Endothelial cell of umbilical vein (primary cell): ENCODE measurements at regions not wholly inside any gene's neighbourhood (a gene's known extent, or its start where the extent isn't known, plus 50 kb on each side); places are given as distances from the start of the nearest gene placed in this dataset.

Source experiments
- BruUV-seq: library from RNA; stranded (reverse); fragments of 400-500 nt; replicated peaks from 2 replicates; lab custom pipeline; 2021; lab: Mats Ljungman, UMichigan
- CTCF ChIA-PET: fragments of 300-600, 350-600 bp; sonication (Branson Sonifier 250); formaldehyde crosslinking; loops from one replicate; lab custom pipeline; 2021; ENCODE audit warnings: antibody characterized with exemption, inconsistent platforms; lab: Charles Lee
- POLR2A ChIA-PET: fragments of 300-600, 350-600 bp; sonication (Branson Sonifier 250); formaldehyde crosslinking; loops from one replicate; lab custom pipeline; 2021; ENCODE audit warnings: antibody characterized with exemption, inconsistent platforms; lab: Charles Lee
- DNase-seq: peaks from one replicate; pipeline ENCODE4 v3.0.0-alpha.2; 2011; ENCODE audit warnings: low read depth, low spot score
- FAIRE-seq: peaks from 2 replicates; lab custom pipeline; 2011; peaks lifted over from hg19 to GRCh38; lab: Jason Lieb, UNC
- H2AFZ ChIP-seq: 2 replicates; pipeline ENCODE4 v1.6.0; 2012; ENCODE audit warnings: low read depth, low read length, control low read depth, inconsistent platforms
- H3K27ac ChIP-seq: 2 replicates; pipeline ENCODE4 v1.5.1; 2011; ENCODE audit warnings: low read depth, mild to moderate bottlenecking, control low read depth, low read length, moderate library complexity; ENCODE audit not compliant: insufficient read depth
- H3K27me3 ChIP-seq, 2 experiments: 2 replicates each; pipeline versions ENCODE4 v1.6.0 to v1.6.1; 2011; ENCODE audit warnings: low read length in 2 of 2, mixed read lengths in 1 of 2; ENCODE audit not compliant: control insufficient read depth in 2 of 2, insufficient read depth in 2 of 2
- H3K36me3 ChIP-seq, 2 experiments: 2 replicates in 1 of 2; 3 replicates in 1 of 2; pipeline ENCODE4 v1.5.1; 2011; ENCODE audit warnings: low read length in 2 of 2, mild to moderate bottlenecking in 1 of 2, moderate library complexity in 1 of 2; ENCODE audit not compliant: control insufficient read depth in 2 of 2, insufficient read depth in 2 of 2; ENCODE audit errors: extremely low read depth in 1 of 2
- H3K4me1 ChIP-seq: 3 replicates; pipeline ENCODE4 v1.5.1; 2011; ENCODE audit warnings: mild to moderate bottlenecking, low read length; ENCODE audit not compliant: control insufficient read depth, insufficient read depth; ENCODE audit errors: extremely low read depth
- H3K4me2 ChIP-seq: 2 replicates; pipeline ENCODE4 v1.6.1; 2011; ENCODE audit warnings: low read length, control low read depth, mixed read lengths; ENCODE audit not compliant: insufficient read depth
- H3K4me3 ChIP-seq, 3 experiments: fragments of 200-600 bp in 1 of 3; sonication (generic), shearing (Covaris generic) in 1 of 3; replicated peaks in 1 of 3; 2 replicates each; pipeline ENCODE4 v1.5.1; 2011 to 2016; ENCODE audit warnings: control low read depth in 3 of 3, low read length in 3 of 3, mild to moderate bottlenecking in 2 of 3, inconsistent platforms in 1 of 3, low read depth in 1 of 3, moderate library complexity in 1 of 3; ENCODE audit not compliant: insufficient read depth in 1 of 3
- H3K79me2 ChIP-seq: 2 replicates; pipeline ENCODE4 v1.6.0; 2012; ENCODE audit warnings: low read length, inconsistent platforms; ENCODE audit not compliant: control insufficient read depth, insufficient read depth
- H3K9ac ChIP-seq: replicated peaks from 2 replicates; pipeline ENCODE3; 2011; ENCODE audit warnings: low read length, control low read depth; ENCODE audit not compliant: insufficient read depth; ENCODE audit errors: extremely low read depth
- H3K9me1 ChIP-seq: replicated peaks from 3 replicates; pipeline ENCODE4 v1.6.0; 2011; ENCODE audit warnings: mild to moderate bottlenecking, low read length; ENCODE audit not compliant: control insufficient read depth, insufficient read depth; ENCODE audit errors: extremely low read depth
- H3K9me3 ChIP-seq: replicated peaks from 2 replicates; pipeline ENCODE4 v1.5.1; 2012; ENCODE audit warnings: low read length, inconsistent platforms; ENCODE audit not compliant: control insufficient read depth, insufficient read depth
- H4K20me1 ChIP-seq: replicated peaks from 2 replicates; pipeline ENCODE3; 2011; ENCODE audit warnings: mild to moderate bottlenecking, low read length; ENCODE audit not compliant: control insufficient read depth, insufficient read depth; ENCODE audit errors: extremely low read depth
- EZH2 ChIP-seq: IDR thresholded peaks from 2 replicates; pipeline ENCODE4 v1.6.1; 2012; ENCODE audit warnings: borderline replicate concordance, low read depth, mild to moderate bottlenecking, moderate library complexity, low read length, inconsistent platforms; ENCODE audit not compliant: severe bottlenecking
- FOS ChIP-seq: IDR thresholded peaks from 2 replicates; pipeline ENCODE4 v1.6.1; 2011; ENCODE audit warnings: mild to moderate bottlenecking, low read length, moderate library complexity, borderline replicate concordance; ENCODE audit not compliant: insufficient read depth
- GATA2 ChIP-seq: IDR thresholded peaks from 2 replicates; pipeline ENCODE4 v1.7.0; 2011; ENCODE audit warnings: low read depth, mild to moderate bottlenecking, moderate library complexity, mixed read lengths, low read length; ENCODE audit not compliant: insufficient read length, insufficient read depth
- JUN ChIP-seq: IDR thresholded peaks from 2 replicates; pipeline ENCODE4 v1.6.1; 2011; ENCODE audit warnings: borderline replicate concordance, low read depth; ENCODE audit not compliant: insufficient read length, insufficient read depth
- MYC ChIP-seq: IDR thresholded peaks from one replicate; pipeline ENCODE4 v1.6.1; 2011; ENCODE audit warnings: mild to moderate bottlenecking, low read depth, low read length
- POLR2A ChIP-seq: IDR thresholded peaks from 2 replicates; pipeline ENCODE4 v1.6.1; 2012; ENCODE audit warnings: low read depth, mild to moderate bottlenecking, control low read depth, low read length
- POLR2AphosphoS5 ChIP-seq: IDR thresholded peaks from 2 replicates; pipeline ENCODE4 v1.6.1; 2012; ENCODE audit warnings: low read depth, mild to moderate bottlenecking, control low read depth, low read length, moderate library complexity; ENCODE audit not compliant: insufficient read depth
- dilution Hi-C: fragments of 300-500 bp; cut with MboI; formaldehyde crosslinking; loops from one replicate; pipeline ENCODE4 v1.15.0; 2019; ENCODE audit warnings: low sequenced_read_pairs; ENCODE audit not compliant: extremely low pct_ligation_motif_present
- intact Hi-C: fragments of 100-400 bp; cut with micrococcal nuclease; formaldehyde crosslinking; loops from one replicate; pipeline ENCODE4 v1.10.0; 2022
- TF ChIP-seq, protein P1 (sequence below): IDR thresholded peaks from 2 replicates; pipeline ENCODE4 v1.6.1; 2011; ENCODE audit not compliant: insufficient read depth, insufficient read length
- TF ChIP-seq, protein P2 (sequence below), 2 donors: IDR thresholded peaks; 1 replicate in 1 of 2; 2 replicates in 1 of 2; pipeline ENCODE4 v1.5.1; 2011; ENCODE audit warnings: low read length in 2 of 2, mild to moderate bottlenecking in 2 of 2, moderate library complexity in 2 of 2, control low read depth in 1 of 2, inconsistent platforms in 1 of 2, low read depth in 1 of 2; ENCODE audit not compliant: insufficient read depth in 1 of 2; ENCODE audit errors: extremely low read depth in 1 of 2

DNA sequence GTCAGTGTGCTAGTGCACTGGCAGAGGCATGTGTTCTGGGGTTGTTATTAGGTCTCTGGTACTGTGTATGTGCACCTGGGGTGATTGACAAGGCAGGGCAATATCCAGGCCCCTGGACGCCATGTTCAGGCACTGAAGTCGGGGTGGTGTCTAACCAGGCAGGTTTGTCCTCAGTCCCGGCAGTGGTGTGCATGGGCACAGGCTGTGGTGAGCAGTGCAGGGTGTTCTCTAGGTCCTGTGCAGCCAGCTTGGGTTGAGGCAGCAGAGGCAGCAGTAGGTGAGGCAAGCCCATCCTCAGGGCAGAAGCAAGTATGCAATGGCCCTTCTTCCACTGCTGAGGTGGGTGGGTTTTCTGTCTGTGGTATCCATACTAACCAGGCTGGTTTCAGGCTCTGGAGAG, 252.3 kb upstream of the LRRC7 start:
- FAIRE-seq, result no peak
- POLR2A ChIA-PET, result no interaction called here
- H3K4me1 ChIP-seq, result no peaks in the 10 kb centered on the region
- no TSS peak for BruUV-seq
- H3K4me3 ChIP-seq, result no peak overlapping the region
- no peak for DNase-seq
- intact Hi-C loops (no loop called here), dilution Hi-C loops (no loop called here)
- CTCF ChIA-PET, result no interaction called here
- H4K20me1 ChIP-seq, result no peaks in the 10 kb centered on the region
- H3K9me1 ChIP-seq, result no peaks in the 10 kb centered on the region
- H3K36me3 ChIP-seq, result no peaks in the 10 kb centered on the region
- no peak overlapping the region for H2AFZ ChIP-seq
- H3K9ac ChIP-seq, result no peak overlapping the region
- no peaks in the 10 kb centered on the region for H3K27me3 ChIP-seq
- no peaks in the 10 kb centered on the region for H3K9me3 ChIP-seq
- no peaks in the 10 kb centered on the region for H3K79me2 ChIP-seq
- H3K4me2 ChIP-seq, result no peak overlapping the region
- TF ChIP-seq JUN, result no peak
- no peak for TF ChIP-seq GATA2
- TF ChIP-seq, protein P1, sequence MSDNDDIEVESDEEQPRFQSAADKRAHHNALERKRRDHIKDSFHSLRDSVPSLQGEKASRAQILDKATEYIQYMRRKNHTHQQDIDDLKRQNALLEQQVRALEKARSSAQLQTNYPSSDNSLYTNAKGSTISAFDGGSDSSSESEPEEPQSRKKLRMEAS, result no peak
- no peak for TF ChIP-seq MYC
- no peak for TF ChIP-seq POLR2AphosphoS5
- TF ChIP-seq FOS, result no peak
- TF ChIP-seq EZH2, result no peak
- TF ChIP-seq, protein P2, sequence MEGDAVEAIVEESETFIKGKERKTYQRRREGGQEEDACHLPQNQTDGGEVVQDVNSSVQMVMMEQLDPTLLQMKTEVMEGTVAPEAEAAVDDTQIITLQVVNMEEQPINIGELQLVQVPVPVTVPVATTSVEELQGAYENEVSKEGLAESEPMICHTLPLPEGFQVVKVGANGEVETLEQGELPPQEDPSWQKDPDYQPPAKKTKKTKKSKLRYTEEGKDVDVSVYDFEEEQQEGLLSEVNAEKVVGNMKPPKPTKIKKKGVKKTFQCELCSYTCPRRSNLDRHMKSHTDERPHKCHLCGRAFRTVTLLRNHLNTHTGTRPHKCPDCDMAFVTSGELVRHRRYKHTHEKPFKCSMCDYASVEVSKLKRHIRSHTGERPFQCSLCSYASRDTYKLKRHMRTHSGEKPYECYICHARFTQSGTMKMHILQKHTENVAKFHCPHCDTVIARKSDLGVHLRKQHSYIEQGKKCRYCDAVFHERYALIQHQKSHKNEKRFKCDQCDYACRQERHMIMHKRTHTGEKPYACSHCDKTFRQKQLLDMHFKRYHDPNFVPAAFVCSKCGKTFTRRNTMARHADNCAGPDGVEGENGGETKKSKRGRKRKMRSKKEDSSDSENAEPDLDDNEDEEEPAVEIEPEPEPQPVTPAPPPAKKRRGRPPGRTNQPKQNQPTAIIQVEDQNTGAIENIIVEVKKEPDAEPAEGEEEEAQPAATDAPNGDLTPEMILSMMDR (IDR thresholded peaks at IDR 0.05; ENCODE audit: extremely low read depth in 1 of 2, insufficient read depth in 1 of 2, low read depth in 1 of 2, low read length in 2 of 2), result no peak
- no peak for TF ChIP-seq POLR2A
- no peak overlapping the region for H3K27ac ChIP-seq
